OCI-LY7 (cell line): ENCODE measurements at regions not wholly inside any gene's neighbourhood (a gene's known extent, or its start where the extent isn't known, plus 50 kb on each side); places are given as distances from the start of the nearest gene placed in this dataset.
"Not testable (repeated sequence)": the region's sequence is repeated elsewhere in the genome, so short reads cannot be mapped to it uniquely, and the experiment has no call there.

ENCODE experiments used
- BruUV-seq: library from RNA; stranded (reverse); fragments of 400-500 nt; replicated peaks from 2 replicates; lab custom pipeline; 2021; lab: Mats Ljungman, UMichigan
- CTCF ChIA-PET: fragments of 300-600 bp; sonication (Branson Sonifier 250); formaldehyde crosslinking; loops from one replicate; lab custom pipeline; 2022; ENCODE audit warnings: antibody characterized with exemption; ENCODE audit not compliant: unreplicated experiment; lab: Charles Lee
- POLR2A ChIA-PET: fragments of 300-600 bp; sonication (Branson Sonifier 250); formaldehyde crosslinking; loops from one replicate; lab custom pipeline; 2022; ENCODE audit warnings: antibody characterized with exemption; lab: Charles Lee
- DNase-seq: peaks from one replicate; pipeline ENCODE4 v3.0.0-alpha.2; 2015; ENCODE audit warnings: low spot score
- H2AFZ ChIP-seq: fragments of 200-600 bp; sonication (generic), shearing (Covaris generic); 2 replicates; pipeline ENCODE4 v1.6.1; 2014; ENCODE audit warnings: mild to moderate bottlenecking, antibody characterized with exemption, low read length, moderate library complexity
- H3K27ac ChIP-seq: fragments of 200-600 bp; sonication (generic); 2 replicates; pipeline ENCODE4 v1.5.1; 2014; ENCODE audit warnings: mixed run types, low read depth, mild to moderate bottlenecking, moderate library complexity, low read length, inconsistent platforms; ENCODE audit not compliant: poor library complexity, severe bottlenecking
- H3K36me3 ChIP-seq: fragments of 200-600 bp; sonication (generic); 2 replicates; pipeline ENCODE4 v1.6.1; 2014; ENCODE audit warnings: mild to moderate bottlenecking, antibody characterized with exemption, low read length, moderate library complexity, mixed read lengths; ENCODE audit not compliant: insufficient read depth
- H3K4me1 ChIP-seq: fragments of 200-600 bp; sonication (generic); 2 replicates; pipeline ENCODE4 v1.5.1; 2014; ENCODE audit warnings: mild to moderate bottlenecking, low read length; ENCODE audit not compliant: insufficient read depth, poor library complexity, severe bottlenecking
- H3K4me2 ChIP-seq: fragments of 200-600 bp; sonication (generic); 2 replicates; pipeline ENCODE4 v1.6.1; 2014; ENCODE audit warnings: mild to moderate bottlenecking, low read length
- H3K4me3 ChIP-seq: fragments of 200-600 bp; sonication (generic); 2 replicates; pipeline ENCODE4 v1.5.1; 2014; ENCODE audit warnings: mild to moderate bottlenecking, low read depth, low read length; ENCODE audit not compliant: poor library complexity, severe bottlenecking
- H3K79me2 ChIP-seq: fragments of 200-600 bp; sonication (generic); 2 replicates; pipeline ENCODE4 v1.6.1; 2016; ENCODE audit warnings: low read depth, mild to moderate bottlenecking, low read length, moderate library complexity, mixed read lengths; ENCODE audit not compliant: insufficient read depth
- H3K9me2 ChIP-seq: fragments of 200-600 bp; sonication (generic); 2 replicates; pipeline ENCODE4 v1.6.1; 2016; ENCODE audit warnings: mild to moderate bottlenecking, low read length, mixed read lengths; ENCODE audit not compliant: insufficient read depth
- H3K9me3 ChIP-seq: fragments of 200-600 bp; sonication (generic); 2 replicates; pipeline ENCODE4 v1.6.1; 2014; ENCODE audit warnings: mild to moderate bottlenecking, mixed run types, low read length, mixed read lengths
- H4K20me1 ChIP-seq: fragments of 200-600 bp; sonication (generic); 2 replicates; pipeline ENCODE4 v1.6.1; 2014; ENCODE audit warnings: mild to moderate bottlenecking, antibody characterized with exemption, low read length, moderate library complexity, mixed read lengths; ENCODE audit not compliant: insufficient read depth
- EZH2phosphoT487 ChIP-seq: fragments of 200-600 bp; sonication (generic); IDR thresholded peaks from 2 replicates; pipeline ENCODE4 v1.6.1; 2018; ENCODE audit warnings: low read depth, borderline replicate concordance, mild to moderate bottlenecking, mixed run types, antibody characterized with exemption, low read length, moderate library complexity, mixed read lengths
- intact Hi-C: fragments of 100-400 bp; cut with micrococcal nuclease; formaldehyde crosslinking; loops from one replicate; pipeline ENCODE4 v1.10.0; 2022; ENCODE audit not compliant: unreplicated experiment
- TF ChIP-seq, protein P1 (sequence below): fragments of 200-600 bp; sonication (generic); conservative IDR thresholded peaks from 2 replicates; pipeline ENCODE4 v1.5.1; 2014; ENCODE audit warnings: mild to moderate bottlenecking, antibody characterized with exemption, low read length, moderate library complexity, mixed read lengths

DNA sequence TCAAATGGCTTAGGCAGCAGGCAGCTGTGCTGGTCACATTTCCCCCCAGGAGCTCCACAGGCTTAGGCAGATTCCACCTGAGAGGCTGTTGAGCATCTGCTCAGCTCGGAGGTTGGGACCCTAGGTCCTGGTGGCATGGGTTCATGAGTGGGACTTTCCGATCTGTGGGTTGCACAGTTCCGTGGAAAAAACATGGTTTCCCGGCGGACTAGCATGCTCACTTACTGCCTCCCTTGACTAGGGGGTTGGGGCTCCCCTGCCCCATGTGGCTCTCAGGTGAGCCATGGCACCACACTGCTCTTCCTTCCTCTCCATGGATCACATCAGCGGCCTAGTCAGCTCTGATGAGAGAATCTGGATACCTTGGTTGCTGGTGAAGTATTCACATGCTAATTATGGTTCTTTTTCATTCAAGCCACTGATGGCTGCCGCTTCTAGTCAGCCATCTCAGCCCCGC is 685.1 kb downstream of the METTL15 start:
- TF ChIP-seq EZH2phosphoT487, result no peak
- TF ChIP-seq, protein P1, sequence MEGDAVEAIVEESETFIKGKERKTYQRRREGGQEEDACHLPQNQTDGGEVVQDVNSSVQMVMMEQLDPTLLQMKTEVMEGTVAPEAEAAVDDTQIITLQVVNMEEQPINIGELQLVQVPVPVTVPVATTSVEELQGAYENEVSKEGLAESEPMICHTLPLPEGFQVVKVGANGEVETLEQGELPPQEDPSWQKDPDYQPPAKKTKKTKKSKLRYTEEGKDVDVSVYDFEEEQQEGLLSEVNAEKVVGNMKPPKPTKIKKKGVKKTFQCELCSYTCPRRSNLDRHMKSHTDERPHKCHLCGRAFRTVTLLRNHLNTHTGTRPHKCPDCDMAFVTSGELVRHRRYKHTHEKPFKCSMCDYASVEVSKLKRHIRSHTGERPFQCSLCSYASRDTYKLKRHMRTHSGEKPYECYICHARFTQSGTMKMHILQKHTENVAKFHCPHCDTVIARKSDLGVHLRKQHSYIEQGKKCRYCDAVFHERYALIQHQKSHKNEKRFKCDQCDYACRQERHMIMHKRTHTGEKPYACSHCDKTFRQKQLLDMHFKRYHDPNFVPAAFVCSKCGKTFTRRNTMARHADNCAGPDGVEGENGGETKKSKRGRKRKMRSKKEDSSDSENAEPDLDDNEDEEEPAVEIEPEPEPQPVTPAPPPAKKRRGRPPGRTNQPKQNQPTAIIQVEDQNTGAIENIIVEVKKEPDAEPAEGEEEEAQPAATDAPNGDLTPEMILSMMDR, result no peak
- Histone ChIP-seq H3K9me3 (no peaks in the 10 kb centered on the region), H4K20me1 (no peaks in the 10 kb centered on the region), H2AFZ (no peak overlapping the region), H3K9me2 (no peaks in the 10 kb centered on the region), H3K4me2 (no peak overlapping the region), H3K79me2 (no peaks in the 10 kb centered on the region), H3K4me3 (no peak overlapping the region), H3K4me1 (no peaks in the 10 kb centered on the region), H3K36me3 (no peaks in the 10 kb centered on the region), H3K27ac (no peak overlapping the region)
- intact Hi-C loops, result no loop called here
- BruUV-seq, result no TSS peak
- ChIA-PET POLR2A (no interaction called here), CTCF (no interaction called here)
- no peak for DNase-seq

DNA sequence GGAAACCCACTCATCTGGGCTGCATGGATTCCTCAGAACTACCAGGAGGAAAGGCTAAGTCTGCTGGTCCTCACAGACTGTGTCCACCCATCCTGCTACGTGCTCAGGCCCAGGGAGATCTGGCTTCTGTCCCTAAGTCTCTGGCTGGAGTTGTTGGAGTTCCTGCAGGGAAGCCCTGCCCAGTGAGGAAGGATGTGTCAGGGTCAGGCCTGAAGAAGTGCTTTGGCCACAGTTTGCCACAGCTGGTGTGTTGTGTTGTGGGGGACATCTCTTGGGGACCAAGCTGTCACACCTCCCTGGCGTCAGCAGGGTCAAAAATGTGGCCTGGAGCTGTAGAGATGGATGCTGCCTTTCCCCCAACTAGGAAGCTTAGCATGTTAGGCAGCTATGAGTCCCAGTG is 684.7 kb downstream of the METTL15 start:
- no peaks in the 10 kb centered on the region for H4K20me1 ChIP-seq
- TF ChIP-seq EZH2phosphoT487, result no peak
- TF ChIP-seq, protein P1, result no peak
- H3K4me2 ChIP-seq, result no peak overlapping the region
- ChIA-PET CTCF (no interaction called here), POLR2A (no interaction called here)
- H3K4me3 ChIP-seq, result no peak overlapping the region
- H2AFZ ChIP-seq, result no peak overlapping the region
- no peaks in the 10 kb centered on the region for H3K9me3 ChIP-seq
- H3K36me3 ChIP-seq, result no peaks in the 10 kb centered on the region
- no peak for DNase-seq
- H3K4me1 ChIP-seq, result no peaks in the 10 kb centered on the region
- intact Hi-C loops, result no loop called here
- BruUV-seq, result no TSS peak
- no peaks in the 10 kb centered on the region for H3K79me2 ChIP-seq
- H3K27ac ChIP-seq, result no peak overlapping the region
- no peaks in the 10 kb centered on the region for H3K9me2 ChIP-seq

DNA sequence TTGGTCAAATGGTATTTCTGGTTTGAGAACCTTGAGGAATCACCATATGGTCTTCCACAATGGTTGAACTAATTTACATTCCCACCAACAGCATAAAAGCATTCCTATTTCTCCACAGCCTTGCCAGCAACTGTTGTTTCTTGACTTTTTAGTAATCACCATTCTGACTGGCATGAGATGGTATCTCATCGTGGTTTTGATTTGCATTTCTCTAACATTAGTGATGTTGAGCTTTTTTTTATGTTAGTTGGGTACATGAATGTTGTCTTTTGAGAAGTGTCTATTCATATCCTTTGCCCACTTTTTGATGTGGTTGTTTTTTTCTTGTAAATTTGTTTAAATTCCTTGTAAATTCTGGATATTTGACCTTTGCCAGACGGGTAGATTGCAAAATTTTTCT is 679.7 kb downstream of the METTL15 start:
- H3K9me2 ChIP-seq, H3K79me2 ChIP-seq, POLR2A ChIA-PET, DNase-seq, BruUV-seq, H3K4me2 ChIP-seq, H3K4me3 ChIP-seq, H3K4me1 ChIP-seq, H3K9me3 ChIP-seq, H2AFZ ChIP-seq, H4K20me1 ChIP-seq, H3K27ac ChIP-seq, CTCF ChIA-PET, H3K36me3 ChIP-seq: not testable (repeated sequence)
- intact Hi-C loops, result loop anchor here (10.0 kb wide), 1 partner anchor 47 kb away; no protein-coding TSS in a partner anchor
